ACC112 (cell line): ENCODE measurements at regions not wholly inside any gene's neighbourhood (a gene's known extent, or its start where the extent isn't known, plus 50 kb on each side); places are given as distances from the start of the nearest gene placed in this dataset.

ENCODE experiments used
- H2AFZ ChIP-seq: fragments of 200-600 bp; sonication (generic); one replicate; pipeline ENCODE4 v1.6.0; 2017; ENCODE audit warnings: antibody characterized with exemption, low read length; ENCODE audit not compliant: unreplicated experiment
- H3K27ac ChIP-seq: fragments of 200-600 bp; sonication (generic); 2 replicates; pipeline ENCODE4 v1.5.1; 2014; ENCODE audit warnings: low read depth, mild to moderate bottlenecking, antibody characterized with exemption, low read length, moderate library complexity
- H3K27me3 ChIP-seq: fragments of 200-600 bp; sonication (generic); 2 replicates; pipeline ENCODE4 v1.6.1; 2014; ENCODE audit warnings: mild to moderate bottlenecking, antibody characterized with exemption, low read length, moderate library complexity, mixed read lengths; ENCODE audit not compliant: insufficient read depth
- H3K36me3 ChIP-seq: fragments of 200-600 bp; sonication (generic); 2 replicates; pipeline ENCODE4 v1.6.1; 2016; ENCODE audit warnings: mild to moderate bottlenecking, antibody characterized with exemption, low read length, moderate library complexity, mixed read lengths; ENCODE audit not compliant: insufficient read depth
- H3K4me1 ChIP-seq: fragments of 200-600 bp; sonication (generic); one replicate; pipeline ENCODE4 v1.6.1; 2016; ENCODE audit warnings: low read length, mixed read lengths; ENCODE audit not compliant: insufficient read depth, unreplicated experiment, control insufficient read depth
- H3K4me3 ChIP-seq: fragments of 200-600 bp; sonication (generic); 2 replicates; pipeline ENCODE4 v1.5.1; 2014; ENCODE audit warnings: mild to moderate bottlenecking, low read depth, low read length
- H3K79me2 ChIP-seq: fragments of 200-600 bp; sonication (generic); one replicate; pipeline ENCODE4 v1.6.0; 2016; ENCODE audit warnings: low read length; ENCODE audit not compliant: control insufficient read depth, unreplicated experiment, insufficient read depth

- Histone ChIP-seq H3K4me3 (no peak overlapping the region), H3K79me2 (no peaks in the 10 kb centered on the region), H3K27me3 (no peaks in the 10 kb centered on the region; the same call in 1 of the 2 replicates), H3K27ac (no peak overlapping the region), H3K4me1 (no peaks in the 10 kb centered on the region), H2AFZ (no peak overlapping the region), H3K36me3 (no peaks in the 10 kb centered on the region)
Measured at GRCh38 chr16:77592021-77592420, 130.3 kb upstream of the NUDT7 start.

- no peaks in the 10 kb centered on the region for H3K4me1 ChIP-seq
- no peaks in the 10 kb centered on the region for H3K36me3 ChIP-seq
- H3K27ac ChIP-seq, result no peak overlapping the region
- H3K27me3 ChIP-seq, result peaks cover 4% of the 10 kb centered on the region
- H3K4me3 ChIP-seq, result no peak overlapping the region
- H3K79me2 ChIP-seq, result no peaks in the 10 kb centered on the region
- no peak overlapping the region for H2AFZ ChIP-seq
Measured at GRCh38 chr16:77594057-77594456, 128.3 kb upstream of the NUDT7 start.

GRCh38 chr16:77594799-77595596, 127.3 kb upstream of the NUDT7 start:
- no peak overlapping the region for H3K27ac ChIP-seq
- H3K27me3 ChIP-seq, result peaks cover 4% of the 10 kb centered on the region
- no peak overlapping the region for H3K4me3 ChIP-seq
- H3K36me3 ChIP-seq, result no peaks in the 10 kb centered on the region
- no peaks in the 10 kb centered on the region for H3K4me1 ChIP-seq
- H3K79me2 ChIP-seq, result no peaks in the 10 kb centered on the region
- H2AFZ ChIP-seq, result no peak overlapping the region

GRCh38 chr16:77596261-77596660, 126.1 kb upstream of the NUDT7 start:
- no peak overlapping the region for H3K4me3 ChIP-seq
- no peaks in the 10 kb centered on the region for H3K36me3 ChIP-seq
- no peaks in the 10 kb centered on the region for H3K4me1 ChIP-seq
- peaks cover 4% of the 10 kb centered on the region for H3K27me3 ChIP-seq
- no peaks in the 10 kb centered on the region for H3K79me2 ChIP-seq
- no peak overlapping the region for H2AFZ ChIP-seq
- no peak overlapping the region for H3K27ac ChIP-seq

GRCh38 chr16:77599793-77600415, 122.4 kb upstream of the NUDT7 start:
- Histone ChIP-seq H2AFZ (no peak overlapping the region), H3K4me3 (no peak overlapping the region), H3K36me3 (no peaks in the 10 kb centered on the region), H3K79me2 (no peaks in the 10 kb centered on the region), H3K27ac (no peak overlapping the region), H3K27me3 (peaks cover 18% of the 10 kb centered on the region), H3K4me1 (no peaks in the 10 kb centered on the region)

GRCh38 chr16:77600555-77600954, 121.8 kb upstream of the NUDT7 start:
- Histone ChIP-seq H3K27ac (no peak overlapping the region), H3K36me3 (no peaks in the 10 kb centered on the region), H3K4me3 (no peak overlapping the region), H2AFZ (no peak overlapping the region), H3K79me2 (no peaks in the 10 kb centered on the region), H3K4me1 (no peaks in the 10 kb centered on the region), H3K27me3 (peaks cover 19% of the 10 kb centered on the region)

GRCh38 chr16:77603656-77604055, 118.7 kb upstream of the NUDT7 start:
- Histone ChIP-seq H3K4me3 (no peak overlapping the region), H3K27ac (no peak overlapping the region), H3K4me1 (no peaks in the 10 kb centered on the region), H3K27me3 (peaks cover 15% of the 10 kb centered on the region), H3K36me3 (no peaks in the 10 kb centered on the region), H2AFZ (no peak overlapping the region), H3K79me2 (no peaks in the 10 kb centered on the region)

- Histone ChIP-seq H3K27ac (no peak overlapping the region), H3K4me3 (no peak overlapping the region), H2AFZ (no peak overlapping the region), H3K4me1 (no peaks in the 10 kb centered on the region), H3K36me3 (no peaks in the 10 kb centered on the region), H3K27me3 (no peaks in the 10 kb centered on the region), H3K79me2 (no peaks in the 10 kb centered on the region)
Measured at GRCh38 chr16:77610496-77610895, 111.8 kb upstream of the NUDT7 start.

GRCh38 chr16:77611386-77611785, 110.9 kb upstream of the NUDT7 start:
- H3K36me3 ChIP-seq, result no peaks in the 10 kb centered on the region
- H3K4me1 ChIP-seq, result no peaks in the 10 kb centered on the region
- H3K79me2 ChIP-seq, result no peaks in the 10 kb centered on the region
- H3K27me3 ChIP-seq, result no peaks in the 10 kb centered on the region
- no peak overlapping the region for H2AFZ ChIP-seq
- H3K27ac ChIP-seq, result no peak overlapping the region
- no peak overlapping the region for H3K4me3 ChIP-seq

- Histone ChIP-seq H3K36me3 (no peaks in the 10 kb centered on the region), H3K79me2 (no peaks in the 10 kb centered on the region), H3K4me1 (no peaks in the 10 kb centered on the region), H2AFZ (no peak overlapping the region), H3K4me3 (no peak overlapping the region), H3K27me3 (no peaks in the 10 kb centered on the region), H3K27ac (no peak overlapping the region)
Measured at GRCh38 chr16:77612596-77612995, 109.7 kb upstream of the NUDT7 start.

GRCh38 chr16:77613095-77613494, 109.2 kb upstream of the NUDT7 start:
- Histone ChIP-seq H3K4me3 (no peak overlapping the region), H3K27me3 (no peaks in the 10 kb centered on the region), H3K36me3 (no peaks in the 10 kb centered on the region), H3K4me1 (no peaks in the 10 kb centered on the region), H2AFZ (no peak overlapping the region), H3K27ac (no peak overlapping the region), H3K79me2 (no peaks in the 10 kb centered on the region)
